ENCODE measurements at regions not wholly inside any gene's neighbourhood (a gene's known extent, or its start where the extent isn't known, plus 50 kb on each side); places are given as distances from the start of the nearest gene placed in this dataset.

GRCh38 chr13:103133556-103133955 lies 67.3 kb upstream of the SLC10A2 start:
- TF ChIP-seq RAD21 (IDR thresholded peaks at IDR 0.05; ENCODE audit: low read depth) (no peak), ZBTB7A (IDR thresholded peaks at IDR 0.05; ENCODE audit: low read depth) (no peak), EP300 (IDR thresholded peaks at IDR 0.05; ENCODE audit: borderline replicate concordance) (no peak), CEBPB (IDR thresholded peaks at IDR 0.05) (no peak), MAX (IDR thresholded peaks at IDR 0.05) (no peak), USF1 (IDR thresholded peaks at IDR 0.05) (no peak), TEAD4 (IDR thresholded peaks at IDR 0.05) (no peak), EGR1 (IDR thresholded peaks at IDR 0.05) (no peak), REST (IDR thresholded peaks at IDR 0.05; ENCODE audit: low read depth) (no peak), CREB1 (IDR thresholded peaks at IDR 0.05; ENCODE audit: low read depth) (no peak)

GRCh38 chr13:103130681-103131210 lies 64.5 kb upstream of the SLC10A2 start:
- TF ChIP-seq FOXM1 (IDR thresholded peaks at IDR 0.05; ENCODE audit: borderline replicate concordance, low read depth): no peak
- no peak for TF ChIP-seq EP300 (IDR thresholded peaks at IDR 0.05; ENCODE audit: borderline replicate concordance)
- no peak for TF ChIP-seq CREB1 (IDR thresholded peaks at IDR 0.05; ENCODE audit: low read depth)

- no peak for TF ChIP-seq CREB1 (IDR thresholded peaks at IDR 0.05; ENCODE audit: low read depth)
- no peak for TF ChIP-seq USF1 (IDR thresholded peaks at IDR 0.05)
- no peak for TF ChIP-seq RAD21 (IDR thresholded peaks at IDR 0.05; ENCODE audit: low read depth)
- TF ChIP-seq ZBTB7A (IDR thresholded peaks at IDR 0.05; ENCODE audit: low read depth): no peak
- TF ChIP-seq TAF1 (IDR thresholded peaks at IDR 0.05; ENCODE audit: low read depth): no peak
- no peak for TF ChIP-seq NFIC (IDR thresholded peaks at IDR 0.05)
- TF ChIP-seq YY1 (IDR thresholded peaks at IDR 0.05; ENCODE audit: low read depth): no peak
Measured at GRCh38 chr13:103130146-103130545, 63.9 kb upstream of the SLC10A2 start.
